IMR-90 (cell line): ENCODE measurements at regions not wholly inside any gene's neighbourhood (a gene's known extent, or its start where the extent isn't known, plus 50 kb on each side); places are given as distances from the start of the nearest gene placed in this dataset.

Source experiments
- ATAC-seq: fragments of 200-7000 bp; cut with Tn5 transposase; 2 replicates; pipeline ENCODE4 v1.9.1; 2020; ENCODE audit warnings: low read depth, mild to moderate bottlenecking, moderate library complexity
- BruUV-seq: library from RNA; stranded (reverse); fragments of 400-500 nt; replicated peaks from 2 replicates; lab custom pipeline; 2021; lab: Mats Ljungman, UMichigan
- CTCF ChIA-PET: fragments of 300-600 bp; formaldehyde crosslinking; extraction: SDS; loops from one replicate; lab custom pipeline; 2021; ENCODE audit warnings: antibody characterized with exemption; lab: Yijun Ruan, JAX
- POLR2A ChIA-PET: fragments of 300-600 bp; sonication (Branson Sonifier 250); formaldehyde crosslinking; loops from one replicate; lab custom pipeline; 2022; ENCODE audit warnings: antibody characterized with exemption; ENCODE audit not compliant: unreplicated experiment; lab: Charles Lee
- DNase-seq: peaks from one replicate; pipeline ENCODE4 v3.0.0; 2013
- H2AFZ ChIP-seq: replicated peaks from 2 replicates; pipeline ENCODE3; 2013; ENCODE audit warnings: low read length, mild to moderate bottlenecking; ENCODE audit not compliant: poor library complexity
- H2AK5ac ChIP-seq: 2 replicates; pipeline ENCODE4 v1.6.1; 2013; ENCODE audit warnings: low read depth, low read length, inconsistent platforms
- H2AK9ac ChIP-seq: replicated peaks from 2 replicates; pipeline ENCODE3; 2013; ENCODE audit warnings: mild to moderate bottlenecking, low read depth, low read length, moderate library complexity; ENCODE audit not compliant: poor library complexity
- H2BK120ac ChIP-seq: 2 replicates; pipeline ENCODE4 v1.6.1; 2013; ENCODE audit warnings: low read depth, low read length, inconsistent platforms
- H2BK15ac ChIP-seq: 3 replicates; pipeline ENCODE4 v1.6.1; 2013; ENCODE audit warnings: low read depth, low read length, inconsistent platforms
- H2BK20ac ChIP-seq: 2 replicates; pipeline ENCODE4 v1.6.1; 2013; ENCODE audit warnings: low read depth, mild to moderate bottlenecking, inconsistent platforms, low read length, moderate library complexity
- H2BK5ac ChIP-seq: 2 replicates; pipeline ENCODE4 v1.6.1; 2013; ENCODE audit warnings: mild to moderate bottlenecking, low read depth, low read length, inconsistent platforms; ENCODE audit not compliant: poor library complexity, severe bottlenecking
- H3K14ac ChIP-seq: replicated peaks from 2 replicates; pipeline ENCODE4 v1.6.1; 2013; ENCODE audit warnings: low read depth, low read length, inconsistent platforms
- H3K18ac ChIP-seq: 2 replicates; pipeline ENCODE4 v1.6.1; 2013; ENCODE audit warnings: low read depth, low read length, control low read depth
- H3K23ac ChIP-seq: 2 replicates; pipeline ENCODE4 v1.6.1; 2013; ENCODE audit warnings: low read depth, low read length, inconsistent platforms
- H3K27ac ChIP-seq: 2 replicates; pipeline ENCODE4 v1.5.1; 2013; ENCODE audit warnings: mild to moderate bottlenecking, control low read depth, low read length; ENCODE audit not compliant: insufficient read depth
- H3K27me3 ChIP-seq: 2 replicates; pipeline ENCODE4 v1.6.1; 2013; ENCODE audit warnings: low read length; ENCODE audit not compliant: control insufficient read depth, insufficient read depth
- H3K36me3 ChIP-seq: 2 replicates; pipeline ENCODE4 v1.6.1; 2013; ENCODE audit warnings: low read length, mixed read lengths; ENCODE audit not compliant: control insufficient read depth, insufficient read depth
- H3K4ac ChIP-seq: 2 replicates; pipeline ENCODE4 v1.6.1; 2013; ENCODE audit warnings: low read depth, low read length, inconsistent platforms
- H3K4me1 ChIP-seq: 2 replicates; pipeline ENCODE4 v1.6.1; 2013; ENCODE audit warnings: low read length, mixed read lengths; ENCODE audit not compliant: control insufficient read depth, insufficient read depth
- H3K4me2 ChIP-seq: 2 replicates; pipeline ENCODE4 v1.6.1; 2013; ENCODE audit warnings: low read depth, mild to moderate bottlenecking, control low read depth, low read length, moderate library complexity
- H3K4me3 ChIP-seq: 2 replicates; pipeline ENCODE4 v1.5.1; 2013; ENCODE audit warnings: low read depth, mild to moderate bottlenecking, control low read depth, low read length, moderate library complexity; ENCODE audit not compliant: insufficient read depth
- H3K56ac ChIP-seq: 2 replicates; pipeline ENCODE4 v1.6.1; 2013; ENCODE audit warnings: low read length, inconsistent platforms; ENCODE audit not compliant: insufficient read depth; ENCODE audit errors: extremely low read depth
- H3K79me1 ChIP-seq, 2 experiments: 2 replicates each; pipeline ENCODE4 v1.6.1; 2013; ENCODE audit warnings: low read length in 2 of 2, inconsistent platforms in 1 of 2, low read depth in 1 of 2
- H3K9ac ChIP-seq: 2 replicates; pipeline ENCODE4 v1.6.1; 2013; ENCODE audit warnings: low read depth, low read length, control low read depth
- H3K9me1 ChIP-seq: 2 replicates; pipeline ENCODE4 v1.6.1; 2013; ENCODE audit warnings: low read length, inconsistent platforms; ENCODE audit not compliant: insufficient read depth
- H3K9me3 ChIP-seq: 2 replicates; pipeline ENCODE4 v1.6.1; 2013; ENCODE audit warnings: low read length; ENCODE audit not compliant: control insufficient read depth, insufficient read depth
- H4K20me1 ChIP-seq: 2 replicates; pipeline ENCODE4 v1.6.1; 2013; ENCODE audit warnings: low read length, inconsistent platforms; ENCODE audit not compliant: insufficient read depth
- H4K5ac ChIP-seq: 2 replicates; pipeline ENCODE4 v1.6.1; 2013; ENCODE audit warnings: mild to moderate bottlenecking, low read depth, low read length, control low read depth
- H4K8ac ChIP-seq, 2 experiments: 2 replicates each; pipeline ENCODE4 v1.6.1; 2013; ENCODE audit warnings: low read depth in 2 of 2, low read length in 2 of 2, control low read depth in 1 of 2, inconsistent platforms in 1 of 2
- H4K91ac ChIP-seq: 2 replicates; pipeline ENCODE4 v1.6.1; 2013; ENCODE audit warnings: low read depth, low read length, inconsistent platforms; ENCODE audit not compliant: insufficient read depth
- BHLHE40 ChIP-seq: fragments of 150-350 bp; IDR thresholded peaks from 2 replicates; pipeline ENCODE4 v1.6.1; 2016; ENCODE audit warnings: mild to moderate bottlenecking, low read depth, low read length
- CEBPB ChIP-seq: IDR thresholded peaks from 2 replicates; pipeline ENCODE4 v1.6.1; 2012; ENCODE audit warnings: low read depth, low read length, improper control_type of control experiment
- FOS ChIP-seq: fragments of 150-350 bp; IDR thresholded peaks from 2 replicates; pipeline ENCODE4 v1.6.1; 2016; ENCODE audit warnings: low read depth, low read length
- MAFK ChIP-seq: IDR thresholded peaks from 2 replicates; pipeline ENCODE4 v1.6.1; 2012; ENCODE audit warnings: low read depth, low read length, improper control_type of control experiment
- MAZ ChIP-seq: IDR thresholded peaks from 2 replicates; pipeline ENCODE4 v1.6.1; 2012; ENCODE audit warnings: low read depth, mild to moderate bottlenecking, low read length, improper control_type of control experiment, moderate library complexity, borderline replicate concordance
- MXI1 ChIP-seq: IDR thresholded peaks from 2 replicates; pipeline ENCODE4 v1.6.1; 2012; ENCODE audit warnings: low read depth, mild to moderate bottlenecking, low read length, moderate library complexity, borderline replicate concordance
- NFE2L2 ChIP-seq: fragments of 150-350 bp; IDR thresholded peaks from 2 replicates; pipeline ENCODE4 v1.6.1; 2016; ENCODE audit warnings: low read depth, mild to moderate bottlenecking, low read length
- POLR2A ChIP-seq: IDR thresholded peaks from 2 replicates; pipeline ENCODE4 v1.6.1; 2012; ENCODE audit warnings: mild to moderate bottlenecking, low read depth, low read length
- RAD21 ChIP-seq: IDR thresholded peaks from 2 replicates; pipeline ENCODE4 v1.6.1; 2012; ENCODE audit warnings: low read length, improper control_type of control experiment
- RCOR1 ChIP-seq: IDR thresholded peaks from 2 replicates; pipeline ENCODE4 v1.6.1; 2012; ENCODE audit warnings: mild to moderate bottlenecking, low read length, improper control_type of control experiment; ENCODE audit not compliant: insufficient replicate concordance
- RFX5 ChIP-seq: IDR thresholded peaks from 2 replicates; pipeline ENCODE4 v1.8.0; 2012; ENCODE audit warnings: low read depth, mild to moderate bottlenecking, low read length, moderate library complexity
- SMC3 ChIP-seq: fragments of 150-350 bp; IDR thresholded peaks from 2 replicates; pipeline ENCODE4 v1.6.1; 2016; ENCODE audit warnings: low read depth, mild to moderate bottlenecking, antibody characterized with exemption, low read length, moderate library complexity
- dilution Hi-C: fragments of 300-500 bp; cut with HindIII; formaldehyde crosslinking; loops from one replicate; pipeline ENCODE4 v1.14.3; 2018; ENCODE audit warnings: low sequenced_read_pairs; ENCODE audit not compliant: unreplicated experiment
- in situ Hi-C: fragments of 300-500 bp; cut with MboI; formaldehyde crosslinking; loops from 3 replicates; pipeline ENCODE4 v1.14.3; 2019; ENCODE audit warnings: low sequenced_read_pairs, inconsistent platforms, mixed read lengths
- intact Hi-C: fragments of 100-400 bp; cut with micrococcal nuclease; formaldehyde crosslinking; loops from 2 replicates; pipeline ENCODE4 v1.10.0; 2022
- TF ChIP-seq, protein P1 (sequence below): conservative IDR thresholded peaks from 2 replicates; pipeline ENCODE4 v1.5.1; 2012; ENCODE audit warnings: mild to moderate bottlenecking, low read depth, low read length, improper control_type of control experiment
- TF ChIP-seq, protein P2 (sequence below): fragments of 150-350 bp; IDR thresholded peaks from 2 replicates; pipeline ENCODE4 v1.6.1; 2016; ENCODE audit warnings: low read depth, mild to moderate bottlenecking, low read length, moderate library complexity, borderline replicate concordance
- TF ChIP-seq, protein P3 (sequence below): fragments of 150-350 bp; IDR thresholded peaks from 2 replicates; pipeline ENCODE4 v1.6.1; 2017; ENCODE audit warnings: mild to moderate bottlenecking, antibody characterized with exemption, low read length, low read depth

DNA sequence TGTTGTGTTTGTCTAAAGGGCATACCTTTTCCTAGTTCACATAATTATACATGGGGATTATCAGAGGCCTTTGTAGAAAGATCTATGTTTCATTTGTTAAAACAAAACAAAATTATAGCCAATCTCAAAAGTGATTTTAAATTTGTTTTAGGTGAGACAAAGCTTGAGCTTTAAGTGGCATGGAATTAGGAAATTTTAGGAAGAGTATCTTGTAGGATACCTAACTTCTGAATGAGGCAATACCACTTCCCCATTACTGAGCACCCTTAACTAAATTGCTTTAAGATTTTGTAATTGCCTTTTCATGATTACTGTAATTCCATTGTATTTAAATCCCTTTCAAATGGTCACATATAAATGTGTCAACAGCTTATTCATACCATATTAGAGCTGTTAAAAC is 775.6 kb downstream of the NR2F1-AS1 start:
- no peak for DNase-seq
- Histone ChIP-seq H3K9me3 (no peaks in the 10 kb centered on the region), H2BK120ac (no peak overlapping the region), H4K91ac (no peak overlapping the region), H3K14ac (no peak overlapping the region), H2BK20ac (no peak overlapping the region), H3K9me1 (no peaks in the 10 kb centered on the region), H3K9ac (no peak overlapping the region), H3K4me3 (no peak overlapping the region), H3K27ac (no peak overlapping the region), H2BK15ac (no peak overlapping the region), H4K5ac (no peak overlapping the region), H3K4ac (no peak overlapping the region), H3K79me1 (no peaks in the 10 kb centered on the region), H4K20me1 (no peaks in the 10 kb centered on the region), H3K4me2 (no peak overlapping the region), H2AK5ac (no peak overlapping the region), H3K36me3 (no peaks in the 10 kb centered on the region), H2AFZ (no peak overlapping the region), H2BK5ac (no peak overlapping the region), H3K27me3 (no peaks in the 10 kb centered on the region), H2AK9ac (no peak overlapping the region), H3K18ac (no peak overlapping the region), H4K8ac (no peak overlapping the region), H3K23ac (no peak overlapping the region), H3K56ac (no peak overlapping the region), H3K4me1 (no peaks in the 10 kb centered on the region)
- in situ Hi-C loops, result no loop called here
- no peak for TF ChIP-seq RFX5
- TF ChIP-seq BHLHE40, result no peak
- TF ChIP-seq, protein P1, sequence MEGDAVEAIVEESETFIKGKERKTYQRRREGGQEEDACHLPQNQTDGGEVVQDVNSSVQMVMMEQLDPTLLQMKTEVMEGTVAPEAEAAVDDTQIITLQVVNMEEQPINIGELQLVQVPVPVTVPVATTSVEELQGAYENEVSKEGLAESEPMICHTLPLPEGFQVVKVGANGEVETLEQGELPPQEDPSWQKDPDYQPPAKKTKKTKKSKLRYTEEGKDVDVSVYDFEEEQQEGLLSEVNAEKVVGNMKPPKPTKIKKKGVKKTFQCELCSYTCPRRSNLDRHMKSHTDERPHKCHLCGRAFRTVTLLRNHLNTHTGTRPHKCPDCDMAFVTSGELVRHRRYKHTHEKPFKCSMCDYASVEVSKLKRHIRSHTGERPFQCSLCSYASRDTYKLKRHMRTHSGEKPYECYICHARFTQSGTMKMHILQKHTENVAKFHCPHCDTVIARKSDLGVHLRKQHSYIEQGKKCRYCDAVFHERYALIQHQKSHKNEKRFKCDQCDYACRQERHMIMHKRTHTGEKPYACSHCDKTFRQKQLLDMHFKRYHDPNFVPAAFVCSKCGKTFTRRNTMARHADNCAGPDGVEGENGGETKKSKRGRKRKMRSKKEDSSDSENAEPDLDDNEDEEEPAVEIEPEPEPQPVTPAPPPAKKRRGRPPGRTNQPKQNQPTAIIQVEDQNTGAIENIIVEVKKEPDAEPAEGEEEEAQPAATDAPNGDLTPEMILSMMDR, result no peak
- no peak for TF ChIP-seq SMC3
- no peak for TF ChIP-seq FOS
- TF ChIP-seq, protein P2, sequence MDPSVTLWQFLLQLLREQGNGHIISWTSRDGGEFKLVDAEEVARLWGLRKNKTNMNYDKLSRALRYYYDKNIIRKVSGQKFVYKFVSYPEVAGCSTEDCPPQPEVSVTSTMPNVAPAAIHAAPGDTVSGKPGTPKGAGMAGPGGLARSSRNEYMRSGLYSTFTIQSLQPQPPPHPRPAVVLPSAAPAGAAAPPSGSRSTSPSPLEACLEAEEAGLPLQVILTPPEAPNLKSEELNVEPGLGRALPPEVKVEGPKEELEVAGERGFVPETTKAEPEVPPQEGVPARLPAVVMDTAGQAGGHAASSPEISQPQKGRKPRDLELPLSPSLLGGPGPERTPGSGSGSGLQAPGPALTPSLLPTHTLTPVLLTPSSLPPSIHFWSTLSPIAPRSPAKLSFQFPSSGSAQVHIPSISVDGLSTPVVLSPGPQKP, result no peak
- no peak for TF ChIP-seq MAFK
- no peak for TF ChIP-seq POLR2A
- TF ChIP-seq NFE2L2, result no peak
- no peak for TF ChIP-seq RCOR1
- TF ChIP-seq CEBPB, result no peak
- no peak for TF ChIP-seq RAD21
- TF ChIP-seq MAZ, result no peak
- no peak for TF ChIP-seq MXI1
- TF ChIP-seq, protein P3, sequence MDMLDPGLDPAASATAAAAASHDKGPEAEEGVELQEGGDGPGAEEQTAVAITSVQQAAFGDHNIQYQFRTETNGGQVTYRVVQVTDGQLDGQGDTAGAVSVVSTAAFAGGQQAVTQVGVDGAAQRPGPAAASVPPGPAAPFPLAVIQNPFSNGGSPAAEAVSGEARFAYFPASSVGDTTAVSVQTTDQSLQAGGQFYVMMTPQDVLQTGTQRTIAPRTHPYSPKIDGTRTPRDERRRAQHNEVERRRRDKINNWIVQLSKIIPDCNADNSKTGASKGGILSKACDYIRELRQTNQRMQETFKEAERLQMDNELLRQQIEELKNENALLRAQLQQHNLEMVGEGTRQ, result no peak
- POLR2A ChIA-PET, result no interaction called here
- CTCF ChIA-PET, result no interaction called here
- dilution Hi-C loops, result no loop called here
- BruUV-seq, result no TSS peak
- intact Hi-C loops, result no loop called here
- no peak for ATAC-seq
